SK-N-MC (cell line): ENCODE measurements at regions not wholly inside any gene's neighbourhood (a gene's known extent, or its start where the extent isn't known, plus 50 kb on each side); places are given as distances from the start of the nearest gene placed in this dataset.

Experiments used
- EZH2 ChIP-seq: fragments of 200-600 bp; sonication (generic); IDR thresholded peaks from one replicate; pipeline ENCODE4 v1.6.1; 2017; ENCODE audit warnings: antibody characterized with exemption
- POLR2AphosphoS5 ChIP-seq: IDR thresholded peaks from 2 replicates; pipeline ENCODE4 v1.6.1; 2012; ENCODE audit warnings: mild to moderate bottlenecking, low read depth, low read length, borderline replicate concordance

DNA sequence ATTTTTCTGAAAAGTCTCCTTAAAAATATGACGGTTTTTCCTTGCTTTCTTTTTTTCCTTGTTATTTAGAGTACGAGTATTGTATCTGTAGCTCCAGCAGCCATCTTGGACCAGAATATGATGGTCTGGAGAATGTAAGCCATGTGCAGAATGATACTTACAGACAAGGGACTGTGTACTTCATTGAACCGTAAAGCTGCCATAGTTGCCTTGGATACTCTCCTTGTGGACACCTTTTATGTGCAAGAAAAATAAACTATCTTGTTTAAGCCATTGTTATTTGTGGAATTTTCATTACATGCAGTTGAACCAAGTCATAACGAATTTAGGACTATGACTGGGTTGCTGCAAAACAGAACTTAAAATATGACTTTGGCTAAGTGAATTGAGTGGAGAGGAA is 485.8 kb upstream of the CITED2 start:
- TF ChIP-seq POLR2AphosphoS5 (no peak), EZH2 (no peak)
